WI38 (cell line): ENCODE measurements at regions not wholly inside any gene's neighbourhood (a gene's known extent, or its start where the extent isn't known, plus 50 kb on each side); places are given as distances from the start of the nearest gene placed in this dataset.
A peak's percentile ranks its signal among the peaks of the same experiment; 100 is the strongest.

Source experiments
- H3K4me3 ChIP-seq: 2 replicates; pipeline ENCODE4 v1.5.1; 2011; ENCODE audit warnings: low read depth, mild to moderate bottlenecking, control low read depth, low read length
- TF ChIP-seq, protein P1 (sequence below): IDR thresholded peaks from 2 replicates; pipeline ENCODE4 v1.5.1; 2012; ENCODE audit warnings: low read depth, mild to moderate bottlenecking, control low read depth, low read length

DNA sequence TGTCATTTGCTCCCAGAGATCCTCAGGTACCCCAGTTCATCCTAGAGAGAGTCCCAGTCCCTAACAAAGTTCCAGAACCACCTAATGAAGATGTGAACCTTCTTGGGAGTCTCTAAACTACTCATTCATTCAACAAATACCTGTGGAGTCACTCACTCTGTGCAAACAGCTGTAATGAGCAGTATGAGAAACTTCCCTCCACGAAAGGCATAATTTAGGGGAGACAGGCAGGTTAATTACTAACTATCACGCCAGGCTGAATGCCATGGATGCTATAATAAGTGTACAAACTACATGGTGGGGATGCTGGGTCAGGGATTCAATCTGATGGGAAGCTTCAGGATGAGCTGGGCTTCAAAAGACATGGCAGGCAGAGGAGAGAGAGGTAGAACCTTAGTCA, 70.1 kb upstream of the AFDN start:
- no peak overlapping the region for H3K4me3 ChIP-seq
- TF ChIP-seq, protein P1, sequence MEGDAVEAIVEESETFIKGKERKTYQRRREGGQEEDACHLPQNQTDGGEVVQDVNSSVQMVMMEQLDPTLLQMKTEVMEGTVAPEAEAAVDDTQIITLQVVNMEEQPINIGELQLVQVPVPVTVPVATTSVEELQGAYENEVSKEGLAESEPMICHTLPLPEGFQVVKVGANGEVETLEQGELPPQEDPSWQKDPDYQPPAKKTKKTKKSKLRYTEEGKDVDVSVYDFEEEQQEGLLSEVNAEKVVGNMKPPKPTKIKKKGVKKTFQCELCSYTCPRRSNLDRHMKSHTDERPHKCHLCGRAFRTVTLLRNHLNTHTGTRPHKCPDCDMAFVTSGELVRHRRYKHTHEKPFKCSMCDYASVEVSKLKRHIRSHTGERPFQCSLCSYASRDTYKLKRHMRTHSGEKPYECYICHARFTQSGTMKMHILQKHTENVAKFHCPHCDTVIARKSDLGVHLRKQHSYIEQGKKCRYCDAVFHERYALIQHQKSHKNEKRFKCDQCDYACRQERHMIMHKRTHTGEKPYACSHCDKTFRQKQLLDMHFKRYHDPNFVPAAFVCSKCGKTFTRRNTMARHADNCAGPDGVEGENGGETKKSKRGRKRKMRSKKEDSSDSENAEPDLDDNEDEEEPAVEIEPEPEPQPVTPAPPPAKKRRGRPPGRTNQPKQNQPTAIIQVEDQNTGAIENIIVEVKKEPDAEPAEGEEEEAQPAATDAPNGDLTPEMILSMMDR, result no peak

DNA sequence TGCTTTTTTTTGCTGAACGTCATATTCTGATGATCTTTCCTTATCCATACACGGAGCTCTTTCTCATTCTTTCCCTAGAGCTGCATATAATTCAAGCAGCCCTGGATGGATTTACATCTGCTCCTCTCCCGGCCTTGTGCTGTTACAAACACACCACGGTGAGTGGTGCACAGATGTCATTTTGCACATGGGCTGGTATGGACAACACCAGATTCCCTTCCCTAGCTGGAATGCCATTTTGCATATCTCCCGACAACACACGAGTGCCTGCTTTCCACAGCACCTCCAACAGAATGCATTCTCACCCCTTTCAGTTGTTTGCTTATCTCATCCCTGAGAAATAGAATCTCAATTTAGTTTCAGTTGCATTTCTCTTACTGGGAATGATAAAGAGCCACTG, 69.5 kb upstream of the AFDN start:
- H3K4me3 ChIP-seq, result no peak overlapping the region
- TF ChIP-seq, protein P1, result no peak

DNA sequence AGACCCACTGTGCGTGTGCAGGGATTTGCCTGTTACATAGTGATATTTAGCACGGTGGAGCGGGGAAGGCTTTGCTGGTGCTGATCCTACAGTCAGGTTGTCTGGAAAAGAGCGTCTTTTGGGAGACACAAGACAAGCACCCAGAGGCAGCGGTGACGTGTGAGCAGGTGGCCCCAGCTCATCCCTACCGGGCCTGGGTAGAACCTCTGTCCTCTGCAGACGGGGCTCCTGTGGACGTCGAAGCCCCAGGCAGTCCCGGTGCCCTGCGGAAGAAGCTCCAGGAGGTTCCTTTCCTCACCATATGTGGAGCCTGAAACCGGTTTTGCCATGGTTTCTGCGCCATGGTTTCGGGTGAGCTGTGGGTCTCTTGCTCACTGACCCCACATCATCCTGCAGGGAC, 68.9 kb upstream of the AFDN start:
- H3K4me3 ChIP-seq, result no peak overlapping the region

DNA sequence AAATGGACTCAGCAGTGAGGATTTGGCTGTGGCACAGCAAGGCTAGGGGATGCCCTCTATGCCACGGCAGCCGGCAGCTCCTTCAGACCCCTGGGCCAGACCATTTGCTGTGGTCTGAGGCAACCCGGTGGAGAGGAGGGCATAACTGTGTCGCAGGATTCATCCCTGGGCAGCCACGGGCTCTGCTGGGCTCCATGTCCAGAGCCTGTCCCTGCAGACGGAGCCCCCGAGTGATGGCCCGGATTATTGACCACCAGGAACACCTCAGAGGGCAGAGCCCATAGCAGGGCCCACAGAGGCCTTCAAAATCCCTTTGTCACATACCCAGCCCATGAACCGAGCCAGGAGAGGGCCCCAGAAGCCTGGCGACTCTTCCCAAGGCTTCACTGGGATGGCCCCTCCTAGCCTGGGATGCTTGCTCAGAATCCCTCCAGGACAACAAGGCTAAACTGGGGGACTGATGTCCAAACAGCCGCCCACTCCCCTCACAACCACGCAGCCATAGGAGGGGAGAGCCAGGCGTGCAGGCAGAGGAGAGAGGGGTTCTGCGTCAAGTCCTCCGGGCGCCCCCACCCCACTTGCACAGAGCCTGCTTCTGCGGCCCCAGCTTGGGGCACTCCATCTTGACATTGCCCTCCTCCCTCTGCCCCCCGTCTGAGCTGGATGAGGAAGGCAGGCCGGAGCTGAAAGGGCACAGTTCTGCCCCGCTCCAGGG, 68.2 kb upstream of the AFDN start:
- no peak overlapping the region for H3K4me3 ChIP-seq
- TF ChIP-seq, protein P1, result no peak

More for the DNA sequence above, 68.9 kb upstream of the AFDN start:
- TF ChIP-seq, protein P1, result no peak

- H3K4me3 ChIP-seq, result peak overlapping the region; percentile 46
- TF ChIP-seq, protein P1, result no peak
Measured at GRCh38 chr6:167759206-167759605, 67.5 kb upstream of the AFDN start.

DNA sequence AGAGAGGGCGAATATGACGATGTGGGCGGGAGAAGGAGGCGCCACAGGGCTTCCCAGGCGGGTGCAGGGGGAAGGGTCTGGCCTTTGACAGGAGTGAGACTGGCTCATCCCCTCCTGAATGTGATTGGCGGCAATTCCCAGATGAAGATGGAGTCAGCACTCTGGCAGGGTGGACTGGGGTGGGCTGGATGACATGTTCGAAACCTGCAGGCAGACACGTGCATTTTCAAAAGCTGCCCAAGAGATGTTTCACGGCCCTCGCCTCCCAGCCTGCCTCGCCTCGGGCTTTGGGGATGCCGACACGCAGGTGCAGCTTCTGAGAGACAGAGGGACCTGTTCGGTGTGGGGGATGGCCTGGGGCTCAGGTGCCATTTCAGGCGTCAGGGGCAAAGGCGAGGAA, 66.8 kb upstream of the AFDN start:
- TF ChIP-seq, protein P1, result no peak
- peak overlapping the region; percentile 46 for H3K4me3 ChIP-seq

GRCh38 chr6:167760979-167761793, 65.5 kb upstream of the AFDN start:
- TF ChIP-seq, protein P1, result no peak
- H3K4me3 ChIP-seq, result no peak overlapping the region
